ENCODE measurements at regions not wholly inside any gene's neighbourhood (a gene's known extent, or its start where the extent isn't known, plus 50 kb on each side); places are given as distances from the start of the nearest gene placed in this dataset.

- TF ChIP-seq HMGXB4 (CRISPR knock-in tag; IDR thresholded peaks at IDR 0.05) (no peak), ZNF317 (CRISPR knock-in tag; IDR thresholded peaks at IDR 0.05; ENCODE audit: borderline replicate concordance, low read depth) (no peak), ARID4B (CRISPR knock-in tag; IDR thresholded peaks at IDR 0.05; ENCODE audit: borderline replicate concordance) (no peak), JAZF1 (CRISPR knock-in tag; IDR thresholded peaks at IDR 0.05) (no peak), CREM (CRISPR knock-in tag; IDR thresholded peaks at IDR 0.05) (no peak), E2F1 (CRISPR knock-in tag; IDR thresholded peaks at IDR 0.05) (no peak), MAX (CRISPR knock-in tag; IDR thresholded peaks at IDR 0.05) (no peak), ETV6 (CRISPR knock-in tag; IDR thresholded peaks at IDR 0.05) (no peak)
Measured at GRCh38 chr5:112483704-112484103, 64.6 kb upstream of the EPB41L4A start (continued).

- H3K27ac Mint-ChIP-seq: no peak overlapping the region
- CTCF ChIA-PET: no interaction called here
- no peak overlapping the region for H3K4me3 Mint-ChIP-seq
- H3K9me3 Mint-ChIP-seq: peaks cover 26% of the 10 kb centered on the region
- DNase-seq (ENCODE audit: low spot score) (no peak), ATAC-seq (no peak)
- POLR2A ChIA-PET: no interaction called here
- H3K27me3 Mint-ChIP-seq (ENCODE audit: low read depth): no peaks in the 10 kb centered on the region
- H3K36me3 Mint-ChIP-seq: no peaks in the 10 kb centered on the region
- TF ChIP-seq ZNF121 (CRISPR knock-in tag; IDR thresholded peaks at IDR 0.05) (no peak), ZNF425 (CRISPR knock-in tag; conservative IDR thresholded peaks at IDR 0.05) (no peak), TCF7 (CRISPR knock-in tag; IDR thresholded peaks at IDR 0.05; ENCODE audit: low read depth) (no peak), CREB1 (CRISPR knock-in tag; IDR thresholded peaks at IDR 0.05) (no peak), HMGXB4 (CRISPR knock-in tag; IDR thresholded peaks at IDR 0.05) (no peak), TEAD4 (CRISPR knock-in tag; IDR thresholded peaks at IDR 0.05) (no peak), CREM (CRISPR knock-in tag; IDR thresholded peaks at IDR 0.05) (no peak), SP1 (CRISPR knock-in tag; conservative IDR thresholded peaks at IDR 0.05) (no peak), MXD4 (CRISPR knock-in tag; IDR thresholded peaks at IDR 0.05; ENCODE audit: borderline replicate concordance) (no peak), PRDM15 (CRISPR knock-in tag; IDR thresholded peaks at IDR 0.05) (no peak), MAX (CRISPR knock-in tag; IDR thresholded peaks at IDR 0.05) (no peak)
- H3K4me1 Mint-ChIP-seq: no peaks in the 10 kb centered on the region
Measured at GRCh38 chr5:112485934-112486355, 66.9 kb upstream of the EPB41L4A start.

Measured in WTC11 (cell line).